Activated CD4-positive, alpha-beta T cell treated with anti-CD3 and anti-CD28 coated beads for 36 hours (primary cell): ENCODE measurements at regions not wholly inside any gene's neighbourhood (a gene's known extent, or its start where the extent isn't known, plus 50 kb on each side); places are given as distances from the start of the nearest gene placed in this dataset.
"Not testable (repeated sequence)": the region's sequence is repeated elsewhere in the genome, so short reads cannot be mapped to it uniquely, and the experiment has no call there.

Experiments
- ATAC-seq: fragments of 200-7000 bp; cut with Tn5 transposase; one replicate; pipeline ENCODE4 v1.10.0; 2021; ENCODE audit warnings: mild to moderate bottlenecking, moderate library complexity
- CTCF ChIA-PET: fragments of 350-600 bp; sonication (Branson Sonifier 250); formaldehyde crosslinking; loops from one replicate; lab custom pipeline; 2021; ENCODE audit warnings: antibody characterized with exemption; lab: Charles Lee
- POLR2A ChIA-PET: fragments of 350-600 bp; sonication (Branson Sonifier 250); formaldehyde crosslinking; loops from one replicate; lab custom pipeline; 2021; ENCODE audit warnings: antibody characterized with exemption, inconsistent platforms; lab: Charles Lee
- DNase-seq: peaks from one replicate; pipeline ENCODE4 v3.0.0-alpha.2; 2020
- H3K27ac Mint-ChIP-seq: one replicate; pipeline ENCODE4 v1.8.0; 2021; ENCODE audit warnings: mixed read lengths
- H3K27me3 Mint-ChIP-seq: one replicate; pipeline ENCODE4 v1.8.0; 2021; ENCODE audit warnings: mixed read lengths
- H3K36me3 Mint-ChIP-seq: one replicate; pipeline ENCODE4 v1.8.0; 2021; ENCODE audit warnings: low read depth, mixed read lengths
- H3K4me1 Mint-ChIP-seq: one replicate; pipeline ENCODE4 v1.8.0; 2021; ENCODE audit warnings: mixed read lengths
- H3K4me3 Mint-ChIP-seq: one replicate; pipeline ENCODE4 v1.8.0; 2021; ENCODE audit warnings: mild to moderate bottlenecking, moderate library complexity, mixed read lengths
- H3K9me3 Mint-ChIP-seq: one replicate; pipeline ENCODE4 v1.8.0; 2021; ENCODE audit warnings: low read depth, mixed read lengths
- intact Hi-C, 2 experiments: fragments of 100-400 bp; cut with DNase I in 1 of 2; cut with micrococcal nuclease in 1 of 2; formaldehyde crosslinking; loops; one replicate each; pipeline versions ENCODE4 v1.14.2 to v1.15.1; 2022 to 2024; cut with DNase I, micrococcal nuclease

- H3K4me1 Mint-ChIP-seq: no peaks in the 10 kb centered on the region
- H3K36me3 Mint-ChIP-seq: no peaks in the 10 kb centered on the region
- no peak for ATAC-seq
- intact Hi-C loops: no loop called here
- ChIA-PET CTCF (no interaction called here), POLR2A (no interaction called here)
- DNase-seq: no peak
- no peaks in the 10 kb centered on the region for H3K27me3 Mint-ChIP-seq
- H3K27ac Mint-ChIP-seq: no peak overlapping the region
- H3K4me3 Mint-ChIP-seq: no peak overlapping the region
- H3K9me3 Mint-ChIP-seq: no peaks in the 10 kb centered on the region
Observed at GRCh38 chr10:64795847-64796246, 1274.6 kb downstream of the REEP3 start.

- peaks cover 2% of the 10 kb centered on the region for H3K9me3 Mint-ChIP-seq
- no peak overlapping the region for H3K27ac Mint-ChIP-seq
- DNase-seq (no peak), ATAC-seq (no peak)
- H3K4me1 Mint-ChIP-seq: no peaks in the 10 kb centered on the region
- ChIA-PET POLR2A (no interaction called here), CTCF (no interaction called here)
- H3K36me3 Mint-ChIP-seq: no peaks in the 10 kb centered on the region
- intact Hi-C loops: no loop called here
- no peaks in the 10 kb centered on the region for H3K27me3 Mint-ChIP-seq
- H3K4me3 Mint-ChIP-seq: no peak overlapping the region
Observed at GRCh38 chr10:64798297-64798696, 1277.1 kb downstream of the REEP3 start.

GRCh38 chr10:64808233-64808632 lies 1287.0 kb downstream of the REEP3 start:
- H3K9me3 Mint-ChIP-seq, H3K27ac Mint-ChIP-seq, ATAC-seq, DNase-seq, H3K27me3 Mint-ChIP-seq, intact Hi-C loops, H3K4me3 Mint-ChIP-seq, POLR2A ChIA-PET, H3K36me3 Mint-ChIP-seq, CTCF ChIA-PET, H3K4me1 Mint-ChIP-seq: not testable (repeated sequence)

GRCh38 chr10:64810046-64810445 lies 1288.8 kb downstream of the REEP3 start:
- H3K36me3 Mint-ChIP-seq, H3K27me3 Mint-ChIP-seq, DNase-seq, ATAC-seq, CTCF ChIA-PET, H3K4me3 Mint-ChIP-seq, POLR2A ChIA-PET, H3K27ac Mint-ChIP-seq, H3K9me3 Mint-ChIP-seq, H3K4me1 Mint-ChIP-seq, intact Hi-C loops: not testable (repeated sequence)

DNA sequence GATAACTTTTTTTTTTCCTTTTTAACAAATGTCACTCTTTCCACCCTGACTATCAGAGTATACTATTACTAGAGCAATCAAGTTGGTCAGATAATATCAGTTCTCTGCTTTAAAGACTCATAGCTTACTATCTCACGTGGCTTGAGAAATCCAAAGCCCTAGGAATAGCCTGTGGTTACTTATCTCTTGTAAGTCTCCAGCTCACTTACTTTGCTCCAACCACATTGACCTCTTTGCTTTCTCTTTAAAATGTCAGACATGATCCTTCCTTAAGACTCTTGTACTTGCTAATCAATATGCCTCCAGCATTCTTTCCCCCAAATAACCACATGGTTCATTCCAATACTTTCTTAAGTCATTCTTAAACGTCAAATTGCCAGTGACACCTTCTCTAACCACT lies 1292.2 kb downstream of the REEP3 start:
- ATAC-seq (no peak), DNase-seq (no peak)
- Mint-ChIP-seq H3K27me3 (no peaks in the 10 kb centered on the region), H3K4me1 (no peaks in the 10 kb centered on the region), H3K36me3 (no peaks in the 10 kb centered on the region), H3K9me3 (no peaks in the 10 kb centered on the region), H3K27ac (no peak overlapping the region), H3K4me3 (no peak overlapping the region)
- ChIA-PET CTCF (no interaction called here), POLR2A (no interaction called here)
- intact Hi-C loops: no loop called here

- CTCF ChIA-PET: no interaction called here
- no peaks in the 10 kb centered on the region for H3K4me1 Mint-ChIP-seq
- POLR2A ChIA-PET: no interaction called here
- intact Hi-C loops: no loop called here
- H3K27me3 Mint-ChIP-seq: no peaks in the 10 kb centered on the region
- DNase-seq (no peak), ATAC-seq (no peak)
- no peak overlapping the region for H3K27ac Mint-ChIP-seq
- H3K9me3 Mint-ChIP-seq: no peaks in the 10 kb centered on the region
- H3K4me3 Mint-ChIP-seq: no peak overlapping the region
- no peaks in the 10 kb centered on the region for H3K36me3 Mint-ChIP-seq
Observed at GRCh38 chr10:64814201-64814600, 1293.0 kb downstream of the REEP3 start.

DNA sequence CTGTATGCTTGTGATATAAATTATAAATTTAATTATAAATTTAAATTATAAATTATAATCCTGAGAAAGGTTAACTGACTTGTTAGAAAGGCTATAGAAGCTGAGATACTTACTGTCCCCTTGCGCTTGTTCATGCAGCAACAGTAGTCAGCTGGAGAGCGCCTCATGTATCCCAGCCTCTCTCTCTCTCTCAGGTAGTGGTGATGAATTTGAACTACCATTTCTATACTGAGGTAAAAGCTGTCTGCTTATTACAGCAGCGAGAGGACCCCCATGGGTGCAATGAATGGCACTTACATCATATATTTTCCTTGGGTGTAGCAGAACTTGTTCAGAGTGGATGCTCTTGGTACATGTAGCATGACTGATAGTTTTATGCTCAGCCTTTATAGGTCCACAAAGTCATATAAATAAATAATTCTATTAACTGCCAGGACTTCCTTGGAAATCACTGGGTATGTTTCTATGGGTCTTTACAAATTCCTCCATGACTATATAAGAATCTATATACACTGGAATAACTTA lies 1308.7 kb downstream of the REEP3 start:
- no peak for ATAC-seq
- no peak for DNase-seq
- Mint-ChIP-seq H3K27me3 (no peaks in the 10 kb centered on the region), H3K27ac (no peak overlapping the region), H3K9me3 (peaks cover 7% of the 10 kb centered on the region), H3K4me1 (no peaks in the 10 kb centered on the region), H3K36me3 (no peaks in the 10 kb centered on the region), H3K4me3 (no peak overlapping the region)
- intact Hi-C loops: no loop called here
- ChIA-PET POLR2A (no interaction called here), CTCF (no interaction called here)

- H3K9me3 Mint-ChIP-seq: peaks cover 7% of the 10 kb centered on the region
- no peak overlapping the region for H3K27ac Mint-ChIP-seq
- H3K4me1 Mint-ChIP-seq: no peaks in the 10 kb centered on the region
- CTCF ChIA-PET: no interaction called here
- POLR2A ChIA-PET: no interaction called here
- H3K36me3 Mint-ChIP-seq: no peaks in the 10 kb centered on the region
- DNase-seq (no peak), ATAC-seq (no peak)
- no peak overlapping the region for H3K4me3 Mint-ChIP-seq
- no peaks in the 10 kb centered on the region for H3K27me3 Mint-ChIP-seq
- intact Hi-C loops: no loop called here
Observed at GRCh38 chr10:64830869-64831268, 1309.7 kb downstream of the REEP3 start.

DNA sequence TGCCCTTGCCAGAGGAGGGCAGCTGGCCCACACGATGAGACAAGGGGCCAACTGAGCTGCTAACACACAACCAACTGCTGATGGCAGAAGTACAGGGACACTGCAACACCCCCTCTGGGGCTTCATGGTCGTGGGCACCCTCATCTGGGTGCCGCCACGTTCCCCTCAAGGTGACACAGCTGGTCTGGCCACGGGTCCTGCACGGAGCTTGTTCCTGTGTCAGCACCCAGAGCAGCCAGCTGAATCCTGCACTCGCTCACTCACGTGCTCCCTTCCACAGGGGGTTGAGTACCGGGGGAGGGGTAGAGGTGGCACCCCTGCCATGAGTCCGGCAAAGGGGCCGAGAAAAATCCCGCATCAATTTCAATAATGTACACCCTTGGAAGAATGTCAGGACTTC lies 1319.1 kb downstream of the REEP3 start:
- ChIA-PET POLR2A (no interaction called here), CTCF (no interaction called here)
- Mint-ChIP-seq H3K27ac (no peak overlapping the region), H3K4me3 (no peak overlapping the region), H3K9me3 (no peaks in the 10 kb centered on the region), H3K27me3 (no peaks in the 10 kb centered on the region), H3K36me3 (no peaks in the 10 kb centered on the region), H3K4me1 (no peaks in the 10 kb centered on the region)
- intact Hi-C loops: no loop called here
- DNase-seq: no peak
- ATAC-seq: no peak

- no peak overlapping the region for H3K4me3 Mint-ChIP-seq
- H3K27ac Mint-ChIP-seq: no peak overlapping the region
- H3K36me3 Mint-ChIP-seq: no peaks in the 10 kb centered on the region
- CTCF ChIA-PET: no interaction called here
- H3K9me3 Mint-ChIP-seq: no peaks in the 10 kb centered on the region
- ATAC-seq: no peak
- no peaks in the 10 kb centered on the region for H3K27me3 Mint-ChIP-seq
- no peak for DNase-seq
- POLR2A ChIA-PET: no interaction called here
- intact Hi-C loops: no loop called here
- no peaks in the 10 kb centered on the region for H3K4me1 Mint-ChIP-seq
Observed at GRCh38 chr10:64846700-64847099, 1325.5 kb downstream of the REEP3 start.

DNA sequence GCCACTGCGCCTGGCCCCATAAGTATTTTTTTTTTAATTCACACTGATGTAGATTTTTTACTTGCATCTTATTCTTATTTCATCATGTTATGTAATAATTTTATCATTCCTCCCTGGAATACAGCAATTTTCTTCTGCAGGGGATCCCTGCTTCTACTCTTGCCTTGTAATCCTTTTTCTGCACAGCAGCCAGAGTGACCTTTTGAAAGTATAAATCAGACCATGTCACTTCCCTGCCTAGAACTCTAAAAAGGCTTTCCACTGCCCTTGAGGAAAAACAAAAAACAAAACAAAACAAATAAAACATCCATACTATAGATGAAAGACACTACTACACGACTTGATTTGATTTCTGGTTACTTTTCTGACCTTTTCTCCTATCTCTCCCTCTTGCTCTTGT lies 1334.7 kb downstream of the REEP3 start:
- no peak overlapping the region for H3K27ac Mint-ChIP-seq
- intact Hi-C loops: no loop called here
- no peaks in the 10 kb centered on the region for H3K9me3 Mint-ChIP-seq
- no peak for ATAC-seq
- H3K27me3 Mint-ChIP-seq: no peaks in the 10 kb centered on the region
- no peaks in the 10 kb centered on the region for H3K4me1 Mint-ChIP-seq
- H3K4me3 Mint-ChIP-seq: no peak overlapping the region
- CTCF ChIA-PET: no interaction called here
- no peaks in the 10 kb centered on the region for H3K36me3 Mint-ChIP-seq
- POLR2A ChIA-PET: no interaction called here
- DNase-seq: no peak

DNA sequence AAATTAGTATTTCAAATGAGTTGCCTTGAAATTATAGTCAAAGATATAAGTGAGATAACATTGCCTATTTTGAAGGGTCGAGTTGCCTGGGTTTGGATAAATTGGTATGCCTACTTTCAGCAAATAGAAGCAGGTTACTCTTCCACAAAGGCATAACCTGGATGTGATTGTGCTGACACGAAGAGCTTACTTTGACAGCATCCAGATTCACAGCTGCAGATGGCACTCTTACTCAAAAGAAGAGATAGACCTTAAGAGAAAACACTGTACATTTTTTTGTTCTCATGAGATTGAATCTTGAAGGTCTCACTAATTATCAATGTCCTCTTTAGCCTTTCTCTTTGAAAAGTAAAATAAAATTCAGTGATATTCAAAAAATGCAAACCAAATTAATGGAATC lies 1338.7 kb downstream of the REEP3 start:
- H3K27me3 Mint-ChIP-seq: no peaks in the 10 kb centered on the region
- ChIA-PET CTCF (no interaction called here), POLR2A (no interaction called here)
- H3K4me3 Mint-ChIP-seq: no peak overlapping the region
- ATAC-seq: no peak
- no peaks in the 10 kb centered on the region for H3K4me1 Mint-ChIP-seq
- no peak for DNase-seq
- intact Hi-C loops: no loop called here
- H3K27ac Mint-ChIP-seq: no peak overlapping the region
- H3K9me3 Mint-ChIP-seq: peaks cover 2% of the 10 kb centered on the region
- H3K36me3 Mint-ChIP-seq: no peaks in the 10 kb centered on the region

GRCh38 chr10:64863836-64864235 lies 1342.6 kb downstream of the REEP3 start:
- no peaks in the 10 kb centered on the region for H3K4me1 Mint-ChIP-seq
- no peaks in the 10 kb centered on the region for H3K36me3 Mint-ChIP-seq
- H3K27ac Mint-ChIP-seq: no peak overlapping the region
- ChIA-PET CTCF (no interaction called here), POLR2A (no interaction called here)
- no peaks in the 10 kb centered on the region for H3K27me3 Mint-ChIP-seq
- intact Hi-C loops: no loop called here
- DNase-seq (no peak), ATAC-seq (no peak)
- peaks cover 2% of the 10 kb centered on the region for H3K9me3 Mint-ChIP-seq
- H3K4me3 Mint-ChIP-seq: no peak overlapping the region
